HG03280 (cell line): ENCODE measurements at regions not wholly inside any gene's neighbourhood (a gene's known extent, or its start where the extent isn't known, plus 50 kb on each side); places are given as distances from the start of the nearest gene placed in this dataset.

ENCODE experiments used
- ATAC-seq: cut with Tn5 transposase; IDR thresholded peaks from one replicate; pipeline ENCODE4 v1.9.1; 2021; ENCODE audit warnings: mild to moderate bottlenecking, moderate library complexity; ENCODE audit not compliant: unreplicated experiment

DNA sequence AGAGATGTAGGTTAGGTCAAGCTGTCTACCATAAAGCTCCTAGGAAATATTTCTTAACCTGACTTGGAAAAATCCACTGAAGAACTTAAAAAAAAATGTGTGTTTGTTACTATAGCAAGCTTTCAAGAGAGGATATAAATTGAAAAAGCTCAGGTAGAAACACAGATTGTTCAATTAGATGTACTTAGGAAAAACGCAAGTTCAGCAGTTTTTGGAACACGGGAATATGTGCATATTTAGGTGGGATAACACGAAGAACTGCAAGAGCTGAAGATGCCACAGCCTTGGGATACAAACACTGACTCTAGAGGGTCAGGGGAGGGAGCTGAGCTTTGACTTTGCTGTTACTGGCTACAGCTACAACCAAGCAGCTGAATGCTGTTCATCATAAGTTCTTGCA lies 77.8 kb upstream of the FSHB start:
- no peak for ATAC-seq

DNA sequence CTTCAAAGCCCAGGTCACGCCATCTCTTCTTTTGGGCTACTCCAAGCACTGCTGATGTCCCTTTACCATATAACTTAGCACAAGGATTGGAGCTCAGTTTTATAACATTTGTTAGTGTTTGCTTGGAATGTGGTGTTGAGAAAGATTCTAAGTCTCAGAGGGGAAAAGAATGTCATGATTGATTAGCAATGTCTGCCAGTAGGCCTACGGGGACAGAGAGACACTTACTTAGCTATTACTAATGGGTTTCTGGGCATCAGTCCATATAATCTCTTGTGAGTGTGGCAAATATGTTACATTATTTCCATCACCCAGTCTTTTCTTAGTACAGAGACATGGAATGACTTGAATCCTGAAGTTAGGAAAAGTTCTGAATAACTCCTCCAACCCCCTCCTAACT lies 75.4 kb upstream of the FSHB start:
- ATAC-seq, result no peak

DNA sequence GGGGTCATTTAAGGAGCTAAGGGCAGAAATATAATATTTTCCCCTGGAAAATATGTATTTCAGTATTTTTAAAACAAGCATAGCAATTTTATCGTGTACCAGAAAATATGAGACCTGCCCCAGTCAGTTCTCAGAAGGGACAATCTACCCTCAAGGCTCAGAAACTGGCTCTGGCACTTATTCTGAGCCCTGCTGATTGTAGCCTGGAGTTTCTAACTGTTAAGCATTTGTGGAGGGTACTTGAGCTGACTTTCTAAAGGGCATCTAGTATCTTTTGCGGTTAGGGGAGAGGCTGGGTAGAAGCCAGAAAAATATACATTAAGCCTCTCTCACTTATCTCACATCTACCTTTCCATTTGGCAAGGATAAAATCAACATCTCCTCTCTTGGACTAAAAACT lies 71.3 kb upstream of the FSHB start:
- no peak for ATAC-seq

DNA sequence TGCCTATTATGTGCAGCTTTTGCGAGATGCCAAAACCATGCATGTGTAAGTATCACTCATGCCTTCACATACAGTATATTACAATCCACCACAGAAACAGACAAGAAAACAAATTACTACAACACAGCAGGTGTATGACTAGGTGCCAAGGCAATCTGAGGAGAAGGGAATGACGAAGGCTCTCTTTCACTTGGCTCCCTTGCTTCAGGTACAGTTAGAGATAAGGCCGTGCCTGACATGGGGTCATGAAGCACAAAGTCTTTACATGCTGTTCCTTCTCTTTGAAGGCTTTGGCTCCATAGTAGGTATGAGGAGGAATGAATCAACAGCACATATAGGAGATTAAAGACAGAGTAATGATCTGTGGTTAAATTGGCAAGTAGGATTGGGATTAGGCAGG lies 65.2 kb upstream of the FSHB start:
- ATAC-seq, result no peak

- no peak for ATAC-seq
These were observed 59.2 kb upstream of the FSHB start for GRCh38 chr11:30171661-30172060.

GRCh38 chr11:30172158-30172557 lies 58.7 kb upstream of the FSHB start:
- no peak for ATAC-seq

- no peak for ATAC-seq
These were observed 57.9 kb upstream of the FSHB start for GRCh38 chr11:30172883-30173311.

- no peak for ATAC-seq
These were observed 56.4 kb upstream of the FSHB start for GRCh38 chr11:30174265-30175020.
